IPS-NIHi11 (cell line): ENCODE measurements at regions not wholly inside any gene's neighbourhood (a gene's known extent, or its start where the extent isn't known, plus 50 kb on each side); places are given as distances from the start of the nearest gene placed in this dataset.
"Not testable (repeated sequence)": the region's sequence is repeated elsewhere in the genome, so short reads cannot be mapped to it uniquely, and the experiment has no call there.

Source experiments
- DNase-seq: peaks from one replicate; pipeline ENCODE4 v3.0.0; 2012; ENCODE audit warnings: mixed read lengths, low spot score

- DNase-seq: no peak
Measured at GRCh38 chrX:87236830-87237440, 280.7 kb upstream of the KLHL4 start.

- no peak for DNase-seq
Measured at GRCh38 chrX:87265518-87265917, 252.1 kb upstream of the KLHL4 start.

GRCh38 chrX:87272491-87272890 is 245.1 kb upstream of the KLHL4 start:
- DNase-seq: no peak

- DNase-seq: no peak
Measured at GRCh38 chrX:87299563-87300160, 217.9 kb upstream of the KLHL4 start.

- DNase-seq: no peak
Measured at GRCh38 chrX:87310780-87311179, 206.8 kb upstream of the KLHL4 start.

- no peak for DNase-seq
Measured at GRCh38 chrX:87327267-87327666, 190.3 kb upstream of the KLHL4 start.

GRCh38 chrX:87337267-87337666 is 180.3 kb upstream of the KLHL4 start:
- DNase-seq: no peak

- DNase-seq: peak; percentile 1
Measured at GRCh38 chrX:87338510-87338909, 179.1 kb upstream of the KLHL4 start.

- no peak for DNase-seq
Measured at GRCh38 chrX:87370865-87371264, 146.7 kb upstream of the KLHL4 start.

GRCh38 chrX:87374324-87374723 is 143.3 kb upstream of the KLHL4 start:
- DNase-seq: no peak

GRCh38 chrX:87376896-87377295 is 140.7 kb upstream of the KLHL4 start:
- DNase-seq: no peak

- no peak for DNase-seq
Measured at GRCh38 chrX:87388381-87388780, 129.2 kb upstream of the KLHL4 start.

- no peak for DNase-seq
Measured at GRCh38 chrX:87391742-87392141, 125.9 kb upstream of the KLHL4 start.

- DNase-seq: peak; percentile 11
Measured at GRCh38 chrX:87392369-87392768, 125.2 kb upstream of the KLHL4 start.

- no peak for DNase-seq
Measured at GRCh38 chrX:87397103-87397886, 120.3 kb upstream of the KLHL4 start.

- DNase-seq: no peak
Measured at GRCh38 chrX:87402256-87402655, 115.3 kb upstream of the KLHL4 start.

GRCh38 chrX:87403551-87403950 is 114.1 kb upstream of the KLHL4 start:
- no peak for DNase-seq

GRCh38 chrX:87409113-87409841 is 108.3 kb upstream of the KLHL4 start:
- DNase-seq: peak; percentile 7

- no peak for DNase-seq
Measured at GRCh38 chrX:87425618-87426017, 92.0 kb upstream of the KLHL4 start.

GRCh38 chrX:87434618-87435017 is 83.0 kb upstream of the KLHL4 start:
- DNase-seq: no peak

GRCh38 chrX:87448613-87449012 is 69.0 kb upstream of the KLHL4 start:
- DNase-seq: not testable (repeated sequence)

GRCh38 chrX:87465757-87466156 is 51.8 kb upstream of the KLHL4 start:
- DNase-seq: not testable (repeated sequence)
